Right lobe of liver (tissue), 6 donors: ENCODE measurements at regions not wholly inside any gene's neighbourhood (a gene's known extent, or its start where the extent isn't known, plus 50 kb on each side); places are given as distances from the start of the nearest gene placed in this dataset.

ENCODE experiments used
- ATAC-seq, 4 donors: fragments of 200-7000 bp; cut with Tn5 transposase; one replicate each; pipeline ENCODE4 v1.9.1; 2020; ENCODE audit warnings: mild to moderate bottlenecking in 4 of 4, moderate library complexity in 4 of 4
- DNase-seq, 3 donors: peaks; one replicate each; pipeline ENCODE4 v3.0.0-alpha.2; 2020
- H3K27ac ChIP-seq, 3 donors: fragments of 200-600 bp; one replicate each; pipeline ENCODE4 v1.8.0; 2022
- H3K27me3 ChIP-seq, 2 donors: fragments of 200-600 bp; one replicate each; pipeline ENCODE4 v1.8.0; 2022
- H3K36me3 ChIP-seq, 4 donors: fragments of 200-600 bp; sonication (generic) in 1 of 4; one replicate each; pipeline versions ENCODE4 v1.5.1 to v1.8.0; 2017 to 2022; ENCODE audit warnings: control low read depth in 1 of 4
- H3K4me1 ChIP-seq, 4 donors: fragments of 200-600 bp; sonication (generic) in 1 of 4; one replicate each; pipeline versions ENCODE4 v1.5.1 to v1.8.0; 2017 to 2022; ENCODE audit warnings: control low read depth in 1 of 4
- H3K4me3 ChIP-seq, 3 donors: fragments of 200-600 bp; one replicate each; pipeline ENCODE4 v1.8.0; 2022
- H3K9me3 ChIP-seq, 4 donors: fragments of 200-600 bp; sonication (generic) in 1 of 4; one replicate each; pipeline versions ENCODE4 v1.5.1 to v1.8.0; 2017 to 2022; ENCODE audit warnings: control low read depth in 1 of 4
- CTCF ChIP-seq, 4 donors: fragments of 200-600 bp in 3 of 4; fragments of 450-650 bp in 1 of 4; IDR thresholded peaks; one replicate each; pipeline versions ENCODE4 v1.5.1 to v1.8.0; 2016 to 2022; ENCODE audit warnings: antibody characterized with exemption in 4 of 4, mild to moderate bottlenecking in 2 of 4
- POLR2A ChIP-seq: fragments of 450-650 bp; IDR thresholded peaks from one replicate; pipeline ENCODE4 v1.6.1; 2017; ENCODE audit warnings: antibody characterized with exemption, mild to moderate bottlenecking
- WGBS: methylation state at CpG from one replicate; pipeline ENCODE4 v1.1.6; 2018; ENCODE audit warnings: low coverage, low lambda C conversion rate; ENCODE audit not compliant: insufficient coverage; ENCODE audit errors: missing lambda C conversion rate; 5-methylcytosine and 5-hydroxymethylcytosine counted together
- intact Hi-C, 2 donors: fragments of 100-400 bp; cut with DNase I; formaldehyde crosslinking; loops; one replicate each; pipeline versions ENCODE4 v1.11.2 to v1.14.1; 2022
- donor health status: DM: no; HTN: yes; CAD: no.
- donor health status: DM: no; HTN: no; CAD: no.
- donor health status: DM: no; HTN: no; CAD: no.
- donor health status: DM: no; HTN: yes; CAD: no.
- donor health status: DM: no; HTN: yes; CAD: no.

- Histone ChIP-seq H3K4me3 (no peak overlapping the region), H3K36me3 (no peaks in the 10 kb centered on the region), H3K9me3 (no peaks in the 10 kb centered on the region), H3K4me1 (peaks cover 0 to 14% (median 4%) of the 10 kb centered on the region in 4 donors), H3K27ac (no peak overlapping the region), H3K27me3 (no peaks in the 10 kb centered on the region)
- TF ChIP-seq POLR2A (no peak), CTCF (IDR thresholded peaks at IDR 0.05) (no peak)
- intact Hi-C loops, result no loop called here
- 100% methylated on average over 1 of the region's 1 CpG for WGBS
- ATAC-seq (peak in 1 of 4 donors; percentile 56), DNase-seq (no peak)
These were observed 315.6 kb upstream of the CITED2 start for GRCh38 chr6:139690007-139690406.

- intact Hi-C loops, result loop anchor here in 1 of 2 donors (10.0 kb wide), 1 partner anchor 312 kb away; the partner anchor contains the start of gene CITED2
- ATAC-seq (peak in 3 of 4 donors; percentile 8 to 36 (median 10)), DNase-seq (no peak)
- no peaks in the 10 kb centered on the region for H3K9me3 ChIP-seq
- H3K27ac ChIP-seq, result peak overlapping the region; percentile 54 to 77 (median 71)
- WGBS, result 40% methylated on average over 2 of the region's 2 CpGs
- peaks cover 0 to 14% (median 4%) of the 10 kb centered on the region in 4 donors for H3K4me1 ChIP-seq
- no peak for TF ChIP-seq POLR2A
- no peak for TF ChIP-seq CTCF (IDR thresholded peaks at IDR 0.05)
- H3K27me3 ChIP-seq, result no peaks in the 10 kb centered on the region
- H3K4me3 ChIP-seq, result no peak overlapping the region
- H3K36me3 ChIP-seq, result no peaks in the 10 kb centered on the region
These were observed 312.6 kb upstream of the CITED2 start for GRCh38 chr6:139687055-139687454.

- intact Hi-C loops, result loop anchor here in 1 of 2 donors (10.0 kb wide), 1 partner anchor 312 kb away; the partner anchor contains the start of gene CITED2
- WGBS, result 31% methylated on average over 5 of the region's 5 CpGs
- ATAC-seq (peak; percentile 88 to 97 (median 93)), DNase-seq (peak in 2 of 3 donors; percentile 60 to 80)
- Histone ChIP-seq H3K4me1 (peaks cover 0 to 14% (median 4%) of the 10 kb centered on the region in 4 donors), H3K36me3 (no peaks in the 10 kb centered on the region), H3K27me3 (no peaks in the 10 kb centered on the region), H3K4me3 (no peak overlapping the region), H3K27ac (peak overlapping the region; percentile 54 to 77 (median 71)), H3K9me3 (no peaks in the 10 kb centered on the region)
- TF ChIP-seq CTCF (IDR thresholded peaks at IDR 0.05), result no peak
These were observed 311.9 kb upstream of the CITED2 start for GRCh38 chr6:139686308-139686707.

- TF ChIP-seq POLR2A (no peak), CTCF (IDR thresholded peaks at IDR 0.05) (no peak)
- ATAC-seq (no peak), DNase-seq (no peak)
- Histone ChIP-seq H3K27me3 (no peaks in the 10 kb centered on the region), H3K9me3 (no peaks in the 10 kb centered on the region), H3K36me3 (no peaks in the 10 kb centered on the region), H3K27ac (no peak overlapping the region), H3K4me1 (peaks cover 0 to 14% (median 4%) of the 10 kb centered on the region in 4 donors), H3K4me3 (no peak overlapping the region)
- intact Hi-C loops, result loop anchor here in 1 of 2 donors (10.0 kb wide), 1 partner anchor 310 kb away; the partner anchor contains the start of gene CITED2
These were observed 310.6 kb upstream of the CITED2 start for GRCh38 chr6:139685009-139685408.
